ENCODE measurements at regions not wholly inside any gene's neighbourhood (a gene's known extent, or its start where the extent isn't known, plus 50 kb on each side); places are given as distances from the start of the nearest gene placed in this dataset.
"Not testable (repeated sequence)": the region's sequence is repeated elsewhere in the genome, so short reads cannot be mapped to it uniquely, and the experiment has no call there.

DNA sequence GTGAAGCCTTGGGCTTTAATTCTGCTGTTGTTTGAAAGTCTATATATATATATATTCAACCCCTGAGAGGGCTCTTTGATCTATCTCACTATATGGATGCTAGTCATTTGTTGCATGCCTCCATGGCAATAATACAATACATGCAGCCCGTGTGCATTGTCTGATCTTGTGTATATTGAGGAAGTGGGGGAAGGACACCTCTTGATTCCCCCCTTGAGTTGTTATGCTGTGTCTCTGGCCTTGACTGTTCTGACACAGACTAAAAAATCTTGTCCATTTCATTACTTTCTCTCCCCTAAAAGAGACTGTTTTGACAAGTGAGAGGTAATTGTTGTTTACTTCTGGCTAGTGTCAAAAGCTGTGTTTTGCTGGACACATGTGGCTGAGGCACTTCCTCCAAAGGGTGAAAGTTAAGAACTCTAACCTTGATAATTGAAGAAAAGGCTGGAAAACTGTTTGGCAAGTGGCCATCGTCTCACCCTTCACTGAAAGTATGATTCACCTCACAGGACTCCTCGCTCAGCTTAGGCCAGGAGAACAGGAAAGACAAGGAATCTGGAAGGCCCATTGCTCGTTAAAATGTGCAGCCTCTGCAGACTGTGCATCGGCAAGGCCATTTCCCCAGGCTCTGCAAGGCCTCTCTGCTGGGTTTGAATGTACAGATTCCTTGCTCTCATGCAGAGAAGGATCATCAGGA lies 304.0 kb downstream of the PRELID2 start:
- no peak overlapping the region for H3K4me3 ChIP-seq (ENCODE audit: low read depth, low read length)
- TF ChIP-seq, protein P1, sequence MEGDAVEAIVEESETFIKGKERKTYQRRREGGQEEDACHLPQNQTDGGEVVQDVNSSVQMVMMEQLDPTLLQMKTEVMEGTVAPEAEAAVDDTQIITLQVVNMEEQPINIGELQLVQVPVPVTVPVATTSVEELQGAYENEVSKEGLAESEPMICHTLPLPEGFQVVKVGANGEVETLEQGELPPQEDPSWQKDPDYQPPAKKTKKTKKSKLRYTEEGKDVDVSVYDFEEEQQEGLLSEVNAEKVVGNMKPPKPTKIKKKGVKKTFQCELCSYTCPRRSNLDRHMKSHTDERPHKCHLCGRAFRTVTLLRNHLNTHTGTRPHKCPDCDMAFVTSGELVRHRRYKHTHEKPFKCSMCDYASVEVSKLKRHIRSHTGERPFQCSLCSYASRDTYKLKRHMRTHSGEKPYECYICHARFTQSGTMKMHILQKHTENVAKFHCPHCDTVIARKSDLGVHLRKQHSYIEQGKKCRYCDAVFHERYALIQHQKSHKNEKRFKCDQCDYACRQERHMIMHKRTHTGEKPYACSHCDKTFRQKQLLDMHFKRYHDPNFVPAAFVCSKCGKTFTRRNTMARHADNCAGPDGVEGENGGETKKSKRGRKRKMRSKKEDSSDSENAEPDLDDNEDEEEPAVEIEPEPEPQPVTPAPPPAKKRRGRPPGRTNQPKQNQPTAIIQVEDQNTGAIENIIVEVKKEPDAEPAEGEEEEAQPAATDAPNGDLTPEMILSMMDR (IDR thresholded peaks at IDR 0.05; ENCODE audit: borderline replicate concordance, insufficient read depth, low read depth, low read length) = no peak

DNA sequence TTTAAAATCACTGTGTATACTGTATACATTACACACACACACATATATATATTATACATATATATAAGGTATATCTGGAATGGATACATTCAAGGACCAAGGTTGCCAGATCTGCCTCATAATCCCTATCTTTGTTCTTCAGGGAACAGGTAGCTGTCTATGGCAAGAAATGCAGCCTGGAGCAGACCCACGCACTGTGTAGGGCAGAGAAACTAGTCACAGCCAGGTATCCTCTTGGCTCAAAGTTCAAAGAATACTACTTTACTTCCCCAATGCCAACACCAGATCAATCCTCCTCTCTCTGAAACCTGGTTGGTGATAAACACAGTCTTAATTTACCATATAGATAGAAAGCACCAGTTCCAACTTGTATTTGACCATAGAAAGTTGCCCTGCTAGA lies 313.6 kb downstream of the PRELID2 start:
- TF ChIP-seq, protein P1 (IDR thresholded peaks at IDR 0.05; ENCODE audit: borderline replicate concordance, insufficient read depth, low read depth, low read length) = no peak
- no peak overlapping the region for H3K4me3 ChIP-seq (ENCODE audit: low read depth, low read length)

DNA sequence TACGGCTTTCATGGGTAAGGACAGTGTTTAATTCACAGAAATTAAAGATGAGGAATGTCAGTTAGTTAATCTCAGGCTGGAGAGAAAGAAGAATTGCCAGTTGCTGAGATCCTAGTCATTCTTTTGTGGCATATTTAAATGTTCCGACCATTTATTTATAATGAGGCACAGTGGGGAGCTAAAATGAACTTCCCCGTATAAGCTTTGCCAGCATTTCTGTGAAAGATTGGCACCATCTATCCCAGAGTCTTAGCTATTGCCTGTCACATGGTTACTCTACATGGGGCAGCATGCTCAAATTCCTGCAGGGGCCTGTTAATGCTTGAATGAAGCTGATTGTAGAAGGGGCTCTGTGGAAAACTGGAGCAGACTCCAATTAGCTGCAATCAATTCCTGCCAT lies 314.1 kb downstream of the PRELID2 start:
- TF ChIP-seq, protein P1 (IDR thresholded peaks at IDR 0.05; ENCODE audit: borderline replicate concordance, insufficient read depth, low read depth, low read length) = no peak
- H3K4me3 ChIP-seq (ENCODE audit: low read depth, low read length) = no peak overlapping the region

DNA sequence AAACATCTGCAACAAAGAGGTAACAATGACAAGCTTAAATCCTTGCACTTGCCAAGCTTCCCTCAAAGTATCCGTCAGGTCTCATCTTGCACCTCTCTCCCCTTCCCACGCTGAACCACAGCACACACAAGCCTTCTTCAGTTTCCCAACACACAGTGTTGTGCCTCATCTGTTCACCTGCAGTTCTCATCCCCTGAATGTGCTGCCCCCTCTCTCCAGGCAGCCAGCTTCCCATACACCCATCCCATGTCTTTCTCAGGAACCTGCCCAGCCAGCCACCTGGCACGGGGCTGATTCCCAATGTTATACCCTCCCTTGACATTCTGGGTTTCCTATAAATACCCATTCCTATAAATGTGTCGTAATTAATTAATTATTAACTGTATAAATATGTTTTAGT lies 314.8 kb downstream of the PRELID2 start:
- TF ChIP-seq, protein P1 (IDR thresholded peaks at IDR 0.05; ENCODE audit: borderline replicate concordance, insufficient read depth, low read depth, low read length) = no peak
- H3K4me3 ChIP-seq (ENCODE audit: low read depth, low read length) = no peak overlapping the region

DNA sequence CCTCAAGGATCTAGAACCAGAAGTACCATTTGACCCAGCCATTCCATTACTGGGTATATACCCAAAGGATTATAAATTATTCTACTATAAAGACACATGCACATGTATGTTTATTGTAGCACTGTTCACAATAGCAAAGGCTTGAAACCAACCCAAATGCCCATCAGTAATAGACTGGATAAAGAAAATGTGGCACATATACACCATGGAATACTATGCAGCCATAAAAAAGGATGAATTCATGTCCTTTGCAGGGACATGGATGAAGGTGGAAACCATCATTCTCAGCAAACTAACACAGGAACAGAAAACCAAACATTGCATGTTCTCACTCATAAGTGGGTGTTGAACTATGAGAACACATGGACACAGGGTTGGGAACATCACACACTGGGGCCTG lies 317.6 kb downstream of the PRELID2 start:
- not testable (repeated sequence) for H3K4me3 ChIP-seq (ENCODE audit: low read depth, low read length)

DNA sequence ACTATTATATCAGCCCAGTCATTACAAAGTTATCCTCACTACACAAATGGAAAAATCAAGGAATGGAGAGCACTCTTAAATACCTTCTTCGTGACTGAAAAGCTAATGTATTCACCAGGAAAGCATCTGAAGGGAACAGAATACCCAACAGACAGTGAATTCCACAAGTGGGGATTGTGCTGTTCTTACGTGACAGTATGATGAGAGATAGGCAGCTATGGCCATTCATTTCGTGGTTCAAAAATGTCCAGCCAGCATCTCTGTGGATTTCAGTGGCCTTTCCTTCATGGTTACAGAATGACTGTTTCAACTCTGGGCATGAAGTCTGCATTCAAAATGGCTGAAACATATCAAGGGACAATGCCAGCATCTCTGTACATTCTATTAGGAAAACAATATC lies 323.8 kb downstream of the PRELID2 start:
- TF ChIP-seq, protein P1 (IDR thresholded peaks at IDR 0.05; ENCODE audit: borderline replicate concordance, insufficient read depth, low read depth, low read length) = no peak
- H3K4me3 ChIP-seq (ENCODE audit: low read depth, low read length) = no peak overlapping the region

DNA sequence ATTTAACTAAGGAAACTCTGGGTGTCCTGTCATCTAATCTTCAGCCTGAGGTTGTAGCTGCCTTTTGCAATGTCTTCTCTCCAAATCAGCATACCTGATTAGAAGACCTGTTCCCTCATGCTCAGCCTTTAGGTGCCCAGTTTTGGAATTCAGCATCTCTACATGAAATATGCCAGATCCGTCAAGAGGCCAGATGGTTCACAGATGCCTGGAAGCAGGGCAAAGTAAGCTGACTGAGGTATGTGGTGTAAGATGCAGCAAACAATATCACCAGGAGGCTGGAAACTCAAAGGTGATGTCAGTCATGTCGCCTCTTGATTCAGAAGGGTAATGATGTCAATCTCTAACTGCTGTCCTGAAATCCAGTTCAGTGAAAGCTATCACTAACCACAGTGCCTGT lies 324.4 kb downstream of the PRELID2 start:
- no peak overlapping the region for H3K4me3 ChIP-seq (ENCODE audit: low read depth, low read length)
- TF ChIP-seq, protein P1 (IDR thresholded peaks at IDR 0.05; ENCODE audit: borderline replicate concordance, insufficient read depth, low read depth, low read length) = no peak

Data from GM12875 (cell line).